Fibroblast of villous mesenchyme (primary cell): ENCODE measurements at regions not wholly inside any gene's neighbourhood (a gene's known extent, or its start where the extent isn't known, plus 50 kb on each side); places are given as distances from the start of the nearest gene placed in this dataset.
"Not testable (repeated sequence)": the region's sequence is repeated elsewhere in the genome, so short reads cannot be mapped to it uniquely, and the experiment has no call there.

Source experiments
- DNase-seq: peaks from one replicate; pipeline ENCODE4 v3.0.0-alpha.2; 2010; ENCODE audit warnings: low read depth
- H3K4me3 ChIP-seq: 2 replicates; pipeline ENCODE4 v1.5.1; 2011; ENCODE audit warnings: low read depth, mild to moderate bottlenecking, low read length
- TF ChIP-seq, protein P1 (sequence below): IDR thresholded peaks from 2 replicates; pipeline ENCODE4 v1.5.1; 2012; ENCODE audit warnings: low read depth, mild to moderate bottlenecking, low read length; ENCODE audit not compliant: insufficient read depth

DNA sequence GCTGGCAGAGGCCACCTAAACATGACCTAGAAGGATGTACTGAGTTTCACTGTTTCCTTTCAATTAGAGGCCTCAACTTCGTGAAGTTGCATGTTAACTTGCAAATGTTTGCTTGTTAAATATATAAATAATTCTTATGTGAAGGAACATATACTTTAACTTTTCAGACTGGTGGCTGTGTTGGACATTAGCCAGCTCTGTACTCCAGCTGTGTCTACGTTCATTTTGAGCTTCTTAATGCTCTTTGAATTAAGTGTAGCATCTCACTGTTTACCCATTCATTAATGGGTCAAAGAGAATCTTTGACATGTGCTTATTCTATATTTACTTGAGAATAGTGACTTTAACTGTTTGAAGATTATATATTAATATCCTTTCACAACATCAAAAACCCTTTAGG is 823.2 kb upstream of the ID2 start:
- no peak overlapping the region for H3K4me3 ChIP-seq
- no peak for DNase-seq
- TF ChIP-seq, protein P1, sequence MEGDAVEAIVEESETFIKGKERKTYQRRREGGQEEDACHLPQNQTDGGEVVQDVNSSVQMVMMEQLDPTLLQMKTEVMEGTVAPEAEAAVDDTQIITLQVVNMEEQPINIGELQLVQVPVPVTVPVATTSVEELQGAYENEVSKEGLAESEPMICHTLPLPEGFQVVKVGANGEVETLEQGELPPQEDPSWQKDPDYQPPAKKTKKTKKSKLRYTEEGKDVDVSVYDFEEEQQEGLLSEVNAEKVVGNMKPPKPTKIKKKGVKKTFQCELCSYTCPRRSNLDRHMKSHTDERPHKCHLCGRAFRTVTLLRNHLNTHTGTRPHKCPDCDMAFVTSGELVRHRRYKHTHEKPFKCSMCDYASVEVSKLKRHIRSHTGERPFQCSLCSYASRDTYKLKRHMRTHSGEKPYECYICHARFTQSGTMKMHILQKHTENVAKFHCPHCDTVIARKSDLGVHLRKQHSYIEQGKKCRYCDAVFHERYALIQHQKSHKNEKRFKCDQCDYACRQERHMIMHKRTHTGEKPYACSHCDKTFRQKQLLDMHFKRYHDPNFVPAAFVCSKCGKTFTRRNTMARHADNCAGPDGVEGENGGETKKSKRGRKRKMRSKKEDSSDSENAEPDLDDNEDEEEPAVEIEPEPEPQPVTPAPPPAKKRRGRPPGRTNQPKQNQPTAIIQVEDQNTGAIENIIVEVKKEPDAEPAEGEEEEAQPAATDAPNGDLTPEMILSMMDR: no peak

DNA sequence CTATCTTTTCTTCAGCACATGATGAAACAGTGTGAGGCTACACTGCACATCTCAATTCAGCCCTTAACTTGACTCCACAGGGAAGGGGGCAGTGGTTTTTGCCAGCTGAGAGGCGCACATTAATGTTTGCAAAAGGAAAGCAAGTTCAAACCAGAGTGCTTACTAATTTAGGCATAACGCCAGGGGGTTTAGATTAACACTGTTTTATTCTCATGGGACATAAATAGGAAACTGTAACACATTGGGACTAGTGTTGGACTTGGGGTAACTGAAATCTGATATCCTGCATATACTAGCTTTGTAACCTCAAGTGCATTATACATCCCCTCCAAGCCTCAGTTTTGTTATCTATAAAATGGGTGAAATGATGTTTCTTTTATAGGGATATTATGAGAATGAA is 821.2 kb upstream of the ID2 start:
- no peak overlapping the region for H3K4me3 ChIP-seq
- TF ChIP-seq, protein P1: no peak
- DNase-seq: no peak

DNA sequence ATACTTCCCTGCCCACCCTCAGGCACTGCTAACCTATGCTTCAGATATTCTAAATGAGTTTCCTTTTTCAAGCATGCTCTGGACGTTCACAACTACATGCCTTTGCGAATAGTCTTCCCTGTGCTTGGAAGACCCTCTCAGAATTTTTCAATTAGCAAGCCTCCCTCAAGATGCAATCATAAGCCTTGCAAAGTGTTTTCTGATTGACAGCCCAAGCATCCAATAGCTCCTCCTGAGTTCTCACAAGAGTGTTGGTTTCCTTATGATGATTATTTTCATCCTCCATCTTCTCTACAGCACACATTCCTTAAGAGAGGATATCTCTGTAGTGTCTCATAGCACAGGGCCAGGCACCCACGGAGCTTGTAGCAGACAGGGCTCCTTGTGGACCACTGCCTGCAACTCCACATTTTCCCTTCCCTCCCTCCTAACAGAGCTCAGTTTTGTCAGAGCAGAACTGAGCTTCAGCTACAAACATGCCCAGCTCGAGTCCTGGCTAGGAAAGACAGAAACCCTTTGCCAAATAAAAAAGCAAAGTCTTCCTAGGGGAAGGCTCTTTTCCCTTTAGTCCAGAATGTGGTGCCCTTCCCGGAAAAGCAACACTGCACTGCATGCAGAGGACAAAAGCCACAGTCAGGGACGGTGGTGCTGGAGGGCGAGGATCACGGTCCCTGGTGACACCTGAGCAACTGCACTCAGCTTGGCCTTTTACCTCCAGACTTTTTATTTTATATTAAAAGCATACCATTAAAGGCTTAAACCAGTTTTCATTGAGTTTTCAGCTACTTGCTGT is 819.8 kb upstream of the ID2 start:
- H3K4me3 ChIP-seq: no peak overlapping the region
- no peak for DNase-seq
- TF ChIP-seq, protein P1: no peak

DNA sequence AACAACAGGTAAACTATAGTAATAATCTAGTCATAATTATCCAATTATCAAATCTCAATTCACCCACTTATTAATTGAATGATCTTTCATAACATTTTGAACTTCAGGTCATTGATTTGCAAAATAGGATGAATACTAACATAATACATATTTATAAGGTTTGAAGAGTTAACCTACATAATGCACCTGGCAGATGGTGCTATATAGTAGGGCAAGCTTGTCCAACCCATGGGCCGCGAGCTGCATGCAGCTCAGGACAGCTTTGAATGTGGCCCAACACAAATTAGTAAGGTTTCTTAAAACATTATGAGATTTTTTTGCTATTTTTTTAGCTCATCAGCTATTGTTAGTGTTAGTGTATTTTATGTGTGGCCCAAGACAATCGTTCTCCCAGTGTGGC is 815.8 kb upstream of the ID2 start:
- DNase-seq: no peak
- no peak overlapping the region for H3K4me3 ChIP-seq
- TF ChIP-seq, protein P1: no peak

DNA sequence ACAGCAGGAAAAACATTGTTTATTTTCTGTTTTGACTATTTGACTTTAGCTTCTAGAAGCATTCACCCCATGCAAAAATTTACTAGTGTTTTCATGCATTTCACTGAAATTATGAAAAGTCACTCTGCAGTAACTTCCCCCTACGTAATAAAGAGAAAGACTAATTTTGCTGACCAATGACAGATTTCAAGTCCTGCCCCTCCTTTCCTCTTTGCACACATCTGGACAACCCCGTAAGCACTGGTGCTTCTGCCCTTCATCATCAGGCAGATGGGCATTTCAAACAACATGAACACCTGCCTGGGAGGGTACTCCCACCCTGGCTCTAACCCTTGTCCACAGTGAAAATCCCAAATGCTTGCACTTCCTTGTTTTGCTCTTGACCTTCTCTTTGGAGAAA is 815.0 kb upstream of the ID2 start:
- TF ChIP-seq, protein P1: no peak
- DNase-seq: no peak
- no peak overlapping the region for H3K4me3 ChIP-seq

DNA sequence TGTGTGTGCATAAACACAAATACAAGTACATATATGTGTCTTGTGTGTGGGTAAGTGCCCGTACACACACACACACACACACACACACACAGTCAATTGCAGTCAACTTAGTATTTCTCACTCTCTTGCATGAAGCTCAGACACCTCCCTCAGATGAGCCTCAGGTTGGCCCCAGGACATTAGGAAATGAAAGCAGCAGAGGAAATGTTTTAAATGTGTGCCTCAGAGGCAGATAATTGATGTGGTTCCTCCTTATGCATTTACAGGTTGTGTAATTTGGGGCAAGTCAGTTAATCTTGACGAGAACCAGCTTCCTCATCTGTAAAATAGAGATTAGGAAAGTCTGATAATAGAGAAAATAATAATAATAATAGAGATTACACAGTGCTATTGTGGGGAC is 814.0 kb upstream of the ID2 start:
- no peak for DNase-seq
- TF ChIP-seq, protein P1: no peak
- no peak overlapping the region for H3K4me3 ChIP-seq

DNA sequence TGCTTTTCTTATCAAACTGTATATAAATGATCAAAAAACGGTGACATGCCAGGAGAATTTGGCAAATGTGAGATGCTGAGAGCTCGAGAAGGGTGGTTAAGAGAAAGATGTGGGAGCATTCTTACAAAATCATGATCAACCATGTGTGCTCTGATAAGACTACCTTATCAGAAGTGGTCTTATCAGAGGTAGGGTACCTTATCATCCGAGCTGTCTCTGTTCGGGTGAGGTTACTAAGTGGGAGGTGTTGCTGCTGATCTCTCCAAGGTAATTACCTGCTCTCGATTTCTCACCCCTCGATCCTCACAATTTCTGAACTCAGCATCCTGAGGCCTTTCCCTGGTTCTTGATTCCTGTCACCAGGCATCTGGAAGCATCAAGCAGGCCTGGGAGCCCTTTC is 813.0 kb upstream of the ID2 start:
- H3K4me3 ChIP-seq: no peak overlapping the region
- TF ChIP-seq, protein P1: no peak
- no peak for DNase-seq

DNA sequence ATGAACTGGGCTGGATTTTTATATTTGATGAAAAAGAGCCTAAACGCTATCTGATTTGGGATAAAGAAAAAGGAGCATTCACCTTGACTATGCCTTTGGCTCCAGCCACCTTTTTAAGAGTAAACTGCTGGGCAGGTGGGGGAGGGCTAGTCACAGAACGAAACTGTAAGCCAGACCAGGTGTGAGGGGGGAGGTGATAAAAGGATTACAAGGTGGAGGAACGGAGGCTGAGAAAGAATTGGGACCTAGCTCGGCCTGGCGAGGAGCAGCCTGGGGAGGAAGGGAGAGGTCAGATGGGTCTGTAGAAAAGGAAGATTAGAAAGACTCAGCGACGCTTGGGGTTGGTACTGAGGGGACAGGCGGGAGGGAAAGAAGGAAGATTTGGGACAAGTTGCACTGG is 805.4 kb upstream of the ID2 start:
- not testable (repeated sequence) for DNase-seq, H3K4me3 ChIP-seq

DNA sequence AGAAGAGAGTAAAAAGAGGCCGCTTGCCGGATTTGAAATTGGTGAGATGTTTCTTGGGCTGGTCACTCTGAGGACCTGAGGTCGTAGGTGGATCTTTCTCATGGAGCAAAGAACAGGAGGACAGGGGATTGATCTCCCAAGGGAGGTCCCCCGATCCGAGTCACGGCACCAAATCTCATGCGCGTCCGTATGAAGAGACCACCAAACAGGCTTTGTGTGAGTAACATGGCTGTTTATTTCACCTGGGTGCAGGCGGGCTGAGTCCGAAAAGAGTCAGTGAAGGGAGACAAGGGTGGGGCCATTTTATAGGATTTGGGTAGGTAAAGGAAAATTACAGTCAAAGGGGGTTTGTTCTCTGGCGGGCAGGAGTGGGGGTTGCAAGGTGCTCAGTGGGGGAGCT is 803.6 kb upstream of the ID2 start:
- not testable (repeated sequence) for DNase-seq, H3K4me3 ChIP-seq
